HUES6 (cell line): ENCODE measurements at regions not wholly inside any gene's neighbourhood (a gene's known extent, or its start where the extent isn't known, plus 50 kb on each side); places are given as distances from the start of the nearest gene placed in this dataset.
A peak's percentile ranks its signal among the peaks of the same experiment; 100 is the strongest.

Source experiments
- H3K27ac ChIP-seq: 2 replicates; pipeline ENCODE4 v1.7.0; 2013; ENCODE audit warnings: low read depth, mild to moderate bottlenecking, low read length, inconsistent platforms
- H3K27me3 ChIP-seq: 2 replicates; pipeline ENCODE4 v1.6.1; 2013; ENCODE audit warnings: low read length; ENCODE audit not compliant: control insufficient read depth, insufficient read depth
- H3K36me3 ChIP-seq: 2 replicates; pipeline ENCODE4 v1.6.1; 2013; ENCODE audit warnings: low read length; ENCODE audit not compliant: control insufficient read depth, insufficient read depth
- H3K4me1 ChIP-seq: 2 replicates; pipeline ENCODE4 v1.6.1; 2013; ENCODE audit warnings: low read length; ENCODE audit not compliant: control insufficient read depth, insufficient read depth
- H3K4me3 ChIP-seq: 2 replicates; pipeline ENCODE4 v1.5.1; 2013; ENCODE audit warnings: low read depth, low read length
- H3K9ac ChIP-seq: one replicate; pipeline ENCODE4 v1.6.1; 2013; ENCODE audit warnings: mild to moderate bottlenecking, low read length
- H3K9me3 ChIP-seq: 2 replicates; pipeline ENCODE4 v1.6.1; 2013; ENCODE audit warnings: low read depth, low read length; ENCODE audit not compliant: control insufficient read depth, insufficient read depth

DNA sequence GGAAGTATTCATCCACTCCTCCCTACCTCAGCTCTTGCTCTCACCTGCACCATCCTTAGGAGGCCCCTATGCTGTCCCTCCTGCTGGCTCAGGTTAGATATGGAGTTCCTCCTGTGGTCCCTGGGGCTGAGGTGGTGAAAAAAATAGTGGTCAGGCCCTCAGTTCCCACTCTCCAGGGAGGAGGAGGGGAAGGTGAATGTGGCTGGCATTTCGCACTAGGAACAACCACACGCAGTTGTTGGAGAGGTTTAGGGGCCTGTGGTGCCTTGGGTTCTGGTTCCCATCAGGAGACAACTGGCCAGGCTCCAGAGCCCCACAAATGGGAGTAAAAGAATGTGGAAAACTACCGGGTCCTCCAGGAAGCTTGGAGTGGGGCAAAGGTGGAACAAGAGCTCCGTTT lies 81.7 kb upstream of the HSPA9 start:
- Histone ChIP-seq H3K9ac (no peak overlapping the region), H3K36me3 (no peaks in the 10 kb centered on the region), H3K27me3 (no peaks in the 10 kb centered on the region), H3K27ac (no peak overlapping the region), H3K9me3 (no peaks in the 10 kb centered on the region), H3K4me1 (peaks cover 17% of the 10 kb centered on the region; the same call in 1 of the 2 replicates), H3K4me3 (no peak overlapping the region)

DNA sequence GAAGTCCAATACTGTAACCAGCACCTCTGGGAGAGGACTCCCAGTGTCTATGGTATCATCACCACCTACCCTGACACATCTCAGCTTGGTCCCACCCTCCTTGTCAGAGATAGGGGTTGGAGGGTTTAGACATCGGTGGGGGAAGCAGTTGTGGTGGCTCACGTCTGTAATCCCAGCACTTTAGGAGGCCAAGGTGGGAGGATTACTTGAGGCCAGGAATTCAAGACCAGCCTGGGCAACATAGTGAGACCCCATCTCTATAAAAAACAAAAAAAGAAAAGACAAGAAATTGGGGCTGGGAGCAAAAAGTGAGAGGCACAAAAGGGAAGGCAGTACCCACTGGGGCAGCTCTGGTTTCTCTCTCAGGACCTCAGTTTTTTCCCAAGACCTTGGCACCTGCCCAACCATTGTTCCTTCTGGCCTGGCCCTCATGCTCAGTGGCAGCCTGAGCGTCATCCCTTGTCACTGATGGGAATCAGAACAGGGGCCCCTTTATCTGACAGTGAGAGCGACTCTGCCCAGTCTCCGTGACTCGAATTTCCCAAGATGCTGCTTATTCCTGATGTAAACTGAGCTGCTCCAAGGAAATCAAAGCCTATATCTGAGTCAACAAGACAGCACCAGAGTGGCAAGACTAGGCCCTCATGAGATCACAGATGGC lies 80.5 kb upstream of the HSPA9 start:
- Histone ChIP-seq H3K9ac (no peak overlapping the region), H3K4me1 (peaks cover 21% of the 10 kb centered on the region; the same call in 1 of the 2 replicates), H3K9me3 (no peaks in the 10 kb centered on the region), H3K36me3 (no peaks in the 10 kb centered on the region), H3K27ac (no peak overlapping the region), H3K27me3 (no peaks in the 10 kb centered on the region), H3K4me3 (no peak overlapping the region)

DNA sequence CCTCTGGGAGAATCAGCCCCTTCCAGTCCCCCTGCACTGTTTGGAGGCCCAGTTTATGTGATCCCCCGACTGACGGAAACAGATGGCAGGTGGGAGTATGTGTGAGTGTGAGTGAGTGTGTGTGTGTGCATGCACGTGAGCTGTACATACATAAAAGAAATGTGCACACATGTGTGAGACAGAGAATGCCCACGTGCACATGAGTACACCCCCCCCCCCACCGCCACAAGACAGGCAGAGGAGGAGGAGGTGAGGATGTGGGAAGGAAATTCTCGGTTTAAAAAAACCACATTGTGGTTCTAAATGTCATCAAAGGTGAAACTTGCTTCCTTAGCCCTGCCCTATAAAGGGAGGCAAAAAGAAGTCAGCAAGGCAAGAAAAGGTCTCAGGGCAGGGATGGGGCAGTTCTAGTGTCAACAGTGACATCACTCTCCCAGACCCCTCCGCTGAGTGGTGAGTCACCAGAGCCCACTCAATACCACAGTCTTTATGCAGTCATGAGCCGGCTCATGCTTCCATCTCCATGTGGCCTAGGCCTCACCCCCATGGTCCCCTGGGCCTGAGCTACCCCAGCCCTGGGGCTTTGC lies 79.2 kb upstream of the HSPA9 start:
- Histone ChIP-seq H3K27ac (no peak overlapping the region), H3K36me3 (no peaks in the 10 kb centered on the region), H3K9me3 (no peaks in the 10 kb centered on the region), H3K27me3 (no peaks in the 10 kb centered on the region), H3K9ac (no peak overlapping the region), H3K4me3 (no peak overlapping the region), H3K4me1 (peaks cover 28% of the 10 kb centered on the region)

DNA sequence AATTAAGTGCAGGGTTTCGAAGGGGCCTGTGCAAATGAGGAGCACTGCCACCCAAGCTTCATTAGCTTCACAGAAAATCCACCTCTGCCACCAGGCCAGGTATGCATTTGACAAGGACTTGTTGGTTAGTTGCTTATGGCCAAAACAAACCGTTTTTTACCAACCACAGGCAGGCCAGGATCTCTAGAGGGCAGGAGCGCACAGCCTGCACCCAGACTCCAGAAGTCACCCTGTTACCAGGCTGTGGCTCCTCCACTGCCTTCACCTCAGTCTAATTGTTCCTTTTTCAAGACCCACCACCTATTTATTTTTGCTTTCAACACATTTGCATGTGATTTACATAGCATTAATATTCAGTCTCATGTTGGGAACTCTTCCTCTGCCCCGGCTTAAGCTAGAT lies 78.3 kb upstream of the HSPA9 start:
- Histone ChIP-seq H3K36me3 (no peaks in the 10 kb centered on the region), H3K27ac (no peak overlapping the region), H3K4me1 (peaks cover 37% of the 10 kb centered on the region), H3K4me3 (no peak overlapping the region), H3K9ac (no peak overlapping the region), H3K9me3 (no peaks in the 10 kb centered on the region), H3K27me3 (no peaks in the 10 kb centered on the region)

DNA sequence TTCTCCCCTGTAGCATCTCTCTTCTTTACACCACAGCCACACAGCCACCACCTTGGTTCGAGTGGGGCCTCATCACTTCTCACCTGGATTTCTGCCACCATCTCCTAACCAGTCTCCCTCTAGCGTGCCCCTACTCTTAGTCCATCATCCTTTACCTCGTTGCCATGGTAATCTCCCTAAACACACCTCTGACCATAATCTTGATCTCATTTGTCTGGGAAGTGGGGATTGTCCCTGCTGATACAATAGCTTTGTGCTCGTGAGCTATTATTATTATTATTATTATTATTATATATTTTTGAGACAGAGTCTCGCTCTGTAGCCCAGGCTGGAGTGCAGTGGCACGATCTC lies 76.5 kb upstream of the HSPA9 start:
- no peaks in the 10 kb centered on the region for H3K36me3 ChIP-seq
- no peak overlapping the region for H3K9ac ChIP-seq
- no peaks in the 10 kb centered on the region for H3K27me3 ChIP-seq
- H3K4me1 ChIP-seq, result peaks cover 43% of the 10 kb centered on the region
- no peak overlapping the region for H3K27ac ChIP-seq
- H3K4me3 ChIP-seq, result no peak overlapping the region
- no peaks in the 10 kb centered on the region for H3K9me3 ChIP-seq

DNA sequence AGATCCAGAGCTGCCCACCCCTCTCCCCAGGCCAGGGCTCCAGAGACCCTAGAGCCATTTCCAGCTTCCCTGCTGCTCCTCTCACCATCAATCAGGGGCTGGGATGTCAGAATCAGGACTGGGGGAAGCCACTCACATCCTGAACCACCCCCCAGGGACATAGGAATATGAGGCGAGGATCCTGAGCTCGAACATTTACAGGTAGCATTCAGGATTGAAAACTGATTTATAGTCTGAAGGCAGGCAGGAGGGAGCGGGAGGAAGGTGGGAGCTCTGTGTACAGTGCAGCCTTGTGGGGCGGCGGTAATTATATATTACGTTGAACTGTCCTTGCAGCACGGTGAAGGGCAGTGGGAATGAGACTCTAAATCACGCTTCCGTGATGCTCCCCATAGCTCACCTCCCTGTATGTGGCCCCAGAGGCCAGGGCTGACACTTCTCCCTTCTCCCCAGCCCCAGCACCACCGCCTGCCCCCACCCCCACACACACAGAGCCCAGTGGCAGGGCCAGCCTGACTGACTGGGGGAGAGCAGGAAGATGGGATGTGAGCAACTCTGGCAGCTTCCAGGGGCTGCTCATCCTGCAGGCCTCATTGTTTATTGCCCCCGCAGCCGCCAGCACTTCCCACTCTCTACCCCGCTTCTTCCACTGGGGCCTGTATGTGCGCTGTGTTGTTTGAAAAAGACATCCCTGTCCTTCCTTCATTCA lies 76.0 kb upstream of the HSPA9 start:
- H3K36me3 ChIP-seq, result no peaks in the 10 kb centered on the region
- H3K27ac ChIP-seq, result no peak overlapping the region
- no peaks in the 10 kb centered on the region for H3K27me3 ChIP-seq
- peaks cover 43% of the 10 kb centered on the region for H3K4me1 ChIP-seq
- no peaks in the 10 kb centered on the region for H3K9me3 ChIP-seq
- H3K4me3 ChIP-seq, result no peak overlapping the region
- H3K9ac ChIP-seq, result no peak overlapping the region

DNA sequence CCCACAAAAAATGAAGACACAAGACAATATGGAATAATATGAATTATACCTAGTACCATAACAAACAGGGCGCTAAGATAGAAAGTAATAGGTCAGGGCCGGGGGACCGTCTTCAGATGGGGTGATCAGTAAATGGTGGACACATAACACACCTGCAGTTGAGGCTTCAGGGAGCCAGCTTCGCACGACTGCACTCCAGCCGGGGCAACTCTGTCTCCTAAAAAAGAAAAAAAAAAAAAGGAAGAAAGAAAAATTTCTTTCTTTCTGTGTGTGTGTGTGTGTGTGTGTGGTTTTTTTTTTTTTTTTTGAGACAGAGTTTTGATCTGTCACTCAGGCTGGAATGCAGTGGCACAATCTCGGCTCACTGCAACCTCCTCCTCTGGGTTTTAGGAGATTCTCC lies 75.0 kb upstream of the HSPA9 start:
- H3K27ac ChIP-seq, result no peak overlapping the region
- H3K4me1 ChIP-seq, result peaks cover 43% of the 10 kb centered on the region
- no peaks in the 10 kb centered on the region for H3K27me3 ChIP-seq
- H3K9me3 ChIP-seq, result no peaks in the 10 kb centered on the region
- no peaks in the 10 kb centered on the region for H3K36me3 ChIP-seq
- no peak overlapping the region for H3K4me3 ChIP-seq
- H3K9ac ChIP-seq, result no peak overlapping the region

DNA sequence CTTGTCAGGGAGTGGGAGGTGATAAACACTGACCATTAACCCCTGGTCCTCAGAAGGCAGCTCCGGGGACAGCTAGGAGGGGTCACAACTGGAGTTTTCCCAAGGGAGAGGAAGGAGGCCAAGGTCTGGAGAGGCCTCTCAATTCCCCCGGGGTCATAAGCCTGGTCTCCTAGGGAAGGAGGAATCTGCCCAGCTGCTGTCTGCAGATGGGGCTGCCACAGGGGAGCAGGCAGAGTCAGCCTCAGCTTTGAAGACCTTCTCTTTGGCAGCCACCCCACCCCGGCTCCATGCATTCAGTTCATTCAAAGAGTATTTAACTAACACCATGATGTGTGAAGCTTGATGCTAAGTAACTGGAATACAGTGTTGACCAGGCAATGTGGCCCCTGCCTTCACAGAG lies 74.6 kb upstream of the HSPA9 start:
- no peak overlapping the region for H3K9ac ChIP-seq
- H3K4me3 ChIP-seq, result no peak overlapping the region
- H3K36me3 ChIP-seq, result no peaks in the 10 kb centered on the region
- no peaks in the 10 kb centered on the region for H3K27me3 ChIP-seq
- no peaks in the 10 kb centered on the region for H3K9me3 ChIP-seq
- H3K27ac ChIP-seq, result no peak overlapping the region
- peaks cover 42% of the 10 kb centered on the region for H3K4me1 ChIP-seq

DNA sequence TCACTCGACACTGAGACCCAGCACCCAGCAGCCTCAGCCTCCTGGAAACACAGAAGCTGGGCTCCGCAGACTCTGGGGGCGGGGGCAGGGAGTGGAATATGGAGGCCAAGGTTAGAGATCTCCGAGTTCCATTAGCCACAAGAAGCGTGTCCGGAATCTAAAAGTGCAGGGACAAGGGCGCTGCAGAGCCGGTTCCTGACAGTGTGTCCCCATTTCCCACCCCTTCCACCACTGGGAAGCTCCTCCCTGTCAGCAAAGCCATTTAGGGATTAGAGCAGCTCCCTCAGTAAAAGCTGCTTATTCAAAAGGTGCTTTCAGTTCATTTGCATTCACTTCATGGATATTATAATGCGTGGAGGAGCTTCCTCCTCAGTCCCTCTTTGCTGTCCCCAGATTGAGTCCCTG lies 74.1 kb upstream of the HSPA9 start:
- Histone ChIP-seq H3K36me3 (no peaks in the 10 kb centered on the region), H3K4me1 (peaks cover 37% of the 10 kb centered on the region), H3K27ac (no peak overlapping the region), H3K4me3 (0 out of 2 replicates have a peak overlapping the region, but pooled peaks have one; percentile 4), H3K9me3 (no peaks in the 10 kb centered on the region), H3K9ac (no peak overlapping the region), H3K27me3 (no peaks in the 10 kb centered on the region)

DNA sequence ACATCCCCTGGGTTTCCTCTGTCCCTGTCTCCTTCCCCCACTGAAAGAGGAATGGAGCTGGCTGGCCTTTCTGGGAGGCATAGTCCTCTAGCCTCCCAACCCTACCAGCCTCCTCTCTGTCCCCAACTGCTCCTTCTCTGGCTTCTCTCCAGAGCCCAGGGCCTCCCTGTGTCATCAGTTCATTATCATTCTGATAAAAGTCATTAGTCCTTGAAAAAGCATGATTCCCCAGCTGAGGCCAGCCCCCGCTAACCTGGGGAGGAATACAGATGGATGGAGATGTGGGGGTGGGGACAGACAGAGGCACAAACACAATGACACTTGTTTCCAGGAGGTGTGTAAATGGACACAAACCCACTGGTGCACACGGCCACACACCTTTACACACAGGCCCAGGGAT lies 73.6 kb upstream of the HSPA9 start:
- Histone ChIP-seq H3K9ac (no peak overlapping the region), H3K27ac (no peak overlapping the region), H3K4me1 (peaks cover 33% of the 10 kb centered on the region), H3K4me3 (0 out of 2 replicates have a peak overlapping the region, but pooled peaks have one; percentile 4), H3K36me3 (no peaks in the 10 kb centered on the region), H3K9me3 (no peaks in the 10 kb centered on the region), H3K27me3 (no peaks in the 10 kb centered on the region)

DNA sequence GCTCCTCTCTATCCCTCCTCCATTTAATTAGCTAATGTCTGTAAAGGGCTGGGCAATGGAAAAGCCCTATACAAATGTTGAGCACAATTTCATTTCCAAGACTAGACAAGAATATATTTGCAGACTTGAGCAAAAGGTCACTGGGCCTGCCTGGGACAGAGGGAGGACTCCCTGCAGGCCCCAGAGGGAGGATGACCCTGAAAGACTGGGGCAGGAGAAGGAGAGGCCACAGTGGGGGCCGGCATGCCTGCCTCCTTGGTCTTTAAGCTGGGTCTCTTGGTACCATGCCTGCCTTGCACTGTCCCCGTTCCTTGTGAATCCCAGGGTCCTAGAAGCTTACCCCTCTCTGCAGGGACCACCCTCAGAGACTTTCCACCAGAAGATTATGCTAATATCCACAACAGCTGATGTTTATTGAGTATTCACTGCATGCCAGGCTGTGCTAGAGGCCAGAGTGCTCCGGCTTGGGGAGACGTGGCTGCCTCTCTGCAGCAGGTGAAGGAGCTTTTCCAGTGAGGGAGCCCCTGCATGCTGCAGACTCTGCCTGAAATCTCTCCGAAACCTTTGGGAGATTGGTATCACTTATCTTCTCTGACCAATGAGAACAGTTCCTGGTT lies 72.7 kb upstream of the HSPA9 start:
- H3K9me3 ChIP-seq, result no peaks in the 10 kb centered on the region
- no peak overlapping the region for H3K27ac ChIP-seq
- no peaks in the 10 kb centered on the region for H3K36me3 ChIP-seq
- no peak overlapping the region for H3K4me3 ChIP-seq
- no peaks in the 10 kb centered on the region for H3K27me3 ChIP-seq
- peaks cover 34% of the 10 kb centered on the region for H3K4me1 ChIP-seq
- H3K9ac ChIP-seq, result no peak overlapping the region
